Stimulated activated CD4-positive, alpha-beta T cell treated with anti-CD3 and anti-CD28 coated beads, Interleukin-2, amount 100 ng/mL, for 48 hours (primary cell): ENCODE measurements at regions not wholly inside any gene's neighbourhood (a gene's known extent, or its start where the extent isn't known, plus 50 kb on each side); places are given as distances from the start of the nearest gene placed in this dataset.

ENCODE experiments used
- DNase-seq, 2 donors: peaks; one replicate each; pipeline ENCODE4 v3.0.0-alpha.2; 2020

- DNase-seq, result no peak
These were observed 453.9 kb upstream of the GOT2 start for GRCh38 chr16:59188029-59188428.

GRCh38 chr16:59181821-59182420 is 447.8 kb upstream of the GOT2 start:
- DNase-seq, result no peak

GRCh38 chr16:59180083-59180476 is 446.0 kb upstream of the GOT2 start:
- DNase-seq, result no peak

GRCh38 chr16:59179446-59180082 is 445.4 kb upstream of the GOT2 start:
- DNase-seq, result no peak

GRCh38 chr16:59173408-59173831 is 439.3 kb upstream of the GOT2 start:
- no peak for DNase-seq

GRCh38 chr16:59170099-59170712 is 436.1 kb upstream of the GOT2 start:
- DNase-seq, result no peak

GRCh38 chr16:59169168-59169567 is 435.1 kb upstream of the GOT2 start:
- no peak for DNase-seq

- DNase-seq, result no peak
These were observed 434.5 kb upstream of the GOT2 start for GRCh38 chr16:59168461-59169114.

GRCh38 chr16:59164461-59164860 is 430.3 kb upstream of the GOT2 start:
- DNase-seq, result no peak

GRCh38 chr16:59163371-59164055 is 429.4 kb upstream of the GOT2 start:
- no peak for DNase-seq

- DNase-seq, result no peak
These were observed 427.6 kb upstream of the GOT2 start for GRCh38 chr16:59161679-59162078.

GRCh38 chr16:59154295-59154694 is 420.2 kb upstream of the GOT2 start:
- no peak for DNase-seq

- DNase-seq, result no peak
These were observed 414.6 kb upstream of the GOT2 start for GRCh38 chr16:59148769-59149155.

- DNase-seq, result no peak
These were observed 414.1 kb upstream of the GOT2 start for GRCh38 chr16:59148056-59148768.

GRCh38 chr16:59146140-59146539 is 412.0 kb upstream of the GOT2 start:
- no peak for DNase-seq

GRCh38 chr16:59144841-59145240 is 410.7 kb upstream of the GOT2 start:
- DNase-seq, result no peak

GRCh38 chr16:59144326-59144725 is 410.2 kb upstream of the GOT2 start:
- DNase-seq, result no peak

- DNase-seq, result no peak
These were observed 392.4 kb upstream of the GOT2 start for GRCh38 chr16:59126486-59126885.

- no peak for DNase-seq
These were observed 389.9 kb upstream of the GOT2 start for GRCh38 chr16:59124056-59124455.

- DNase-seq, result no peak
These were observed 389.4 kb upstream of the GOT2 start for GRCh38 chr16:59123479-59123878.

- no peak for DNase-seq
These were observed 388.1 kb upstream of the GOT2 start for GRCh38 chr16:59122262-59122537.

GRCh38 chr16:59121411-59122261 is 387.5 kb upstream of the GOT2 start:
- DNase-seq, result no peak
